ENCODE measurements at regions not wholly inside any gene's neighbourhood (a gene's known extent, or its start where the extent isn't known, plus 50 kb on each side); places are given as distances from the start of the nearest gene placed in this dataset.

GRCh38 chr21:27739187-27739586, 772.3 kb upstream of the ADAMTS5 start:
- no peak for TF ChIP-seq CTCF (IDR thresholded peaks at IDR 0.05; ENCODE audit: insufficient read depth, low read length, severe bottlenecking)
- H3K36me3 ChIP-seq (ENCODE audit: control insufficient read depth, insufficient read depth, low read length) = no peaks in the 10 kb centered on the region
- H3K27me3 ChIP-seq (ENCODE audit: control insufficient read depth, insufficient read depth, low read length) = no peaks in the 10 kb centered on the region
- FAIRE-seq (no peak), DNase-seq (ENCODE audit: low read depth) (no peak)
- no peak overlapping the region for H3K4me3 ChIP-seq (ENCODE audit: low read depth, low read length)

- TF ChIP-seq CTCF (IDR thresholded peaks at IDR 0.05; ENCODE audit: insufficient read depth, low read length, severe bottlenecking) = no peak
- Histone ChIP-seq H3K4me3 (ENCODE audit: low read depth, low read length) (no peak overlapping the region), H3K36me3 (ENCODE audit: control insufficient read depth, insufficient read depth, low read length) (no peaks in the 10 kb centered on the region), H3K27me3 (ENCODE audit: control insufficient read depth, insufficient read depth, low read length) (no peaks in the 10 kb centered on the region)
- FAIRE-seq = no peak
- no peak for DNase-seq (ENCODE audit: low read depth)
Measured at GRCh38 chr21:27735699-27736098, 768.8 kb upstream of the ADAMTS5 start.

- Histone ChIP-seq H3K4me3 (ENCODE audit: low read depth, low read length) (no peak overlapping the region), H3K36me3 (ENCODE audit: control insufficient read depth, insufficient read depth, low read length) (no peaks in the 10 kb centered on the region), H3K27me3 (ENCODE audit: control insufficient read depth, insufficient read depth, low read length) (no peaks in the 10 kb centered on the region)
- no peak for FAIRE-seq
- DNase-seq (ENCODE audit: low read depth) = peak; percentile 38
- no peak for TF ChIP-seq CTCF (IDR thresholded peaks at IDR 0.05; ENCODE audit: insufficient read depth, low read length, severe bottlenecking)
Measured at GRCh38 chr21:27734146-27734545, 767.3 kb upstream of the ADAMTS5 start.

DNA sequence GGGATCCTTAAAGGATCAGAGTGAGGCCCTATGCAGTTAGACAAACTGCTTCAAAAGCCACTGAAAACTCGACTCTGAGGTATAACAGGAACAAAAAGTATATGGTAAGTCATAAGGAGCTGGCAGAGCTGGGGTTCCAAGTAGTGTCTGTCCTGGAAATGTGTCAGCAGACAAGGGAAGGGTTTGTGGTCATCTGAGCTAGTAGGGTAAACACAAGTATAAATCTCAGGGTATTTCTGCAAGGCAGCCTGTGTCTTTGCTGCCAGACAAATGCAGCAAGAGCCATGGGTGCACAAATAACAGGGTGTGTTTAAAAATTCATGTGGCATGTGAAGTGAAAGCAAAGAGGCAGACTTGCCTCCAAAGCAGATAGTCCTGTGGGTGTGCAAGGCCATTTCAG, 759.0 kb upstream of the ADAMTS5 start:
- no peak for FAIRE-seq

DNA sequence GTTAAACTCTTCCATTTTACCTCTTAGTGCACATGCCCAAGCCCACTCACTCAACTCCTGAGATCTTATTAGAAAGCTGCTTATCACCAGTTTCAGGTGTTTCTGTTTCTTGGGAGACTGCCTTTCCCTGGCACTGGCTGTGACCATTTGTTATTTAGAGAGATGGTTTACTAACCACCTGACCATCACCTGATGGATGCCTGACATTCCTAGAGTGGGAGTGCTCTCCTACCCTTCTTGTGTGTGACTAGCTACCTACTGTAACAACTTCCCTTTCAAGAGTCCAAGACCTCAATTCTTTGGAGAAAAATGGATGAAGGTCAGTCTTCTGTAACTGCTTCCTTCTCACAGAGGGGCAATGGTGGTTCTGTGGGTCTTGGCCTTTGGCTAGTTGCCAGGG, 755.2 kb upstream of the ADAMTS5 start:
- FAIRE-seq (no peak), DNase-seq (ENCODE audit: low read depth) (peak; percentile 34)
- no peak for TF ChIP-seq CTCF (IDR thresholded peaks at IDR 0.05; ENCODE audit: insufficient read depth, low read length, severe bottlenecking)
- Histone ChIP-seq H3K36me3 (ENCODE audit: control insufficient read depth, insufficient read depth, low read length) (no peaks in the 10 kb centered on the region), H3K27me3 (ENCODE audit: control insufficient read depth, insufficient read depth, low read length) (no peaks in the 10 kb centered on the region), H3K4me3 (ENCODE audit: low read depth, low read length) (no peak overlapping the region)

More for the DNA sequence above, 759.0 kb upstream of the ADAMTS5 start:
- no peak for TF ChIP-seq CTCF (IDR thresholded peaks at IDR 0.05; ENCODE audit: insufficient read depth, low read length, severe bottlenecking)
- Histone ChIP-seq H3K4me3 (ENCODE audit: low read depth, low read length) (no peak overlapping the region), H3K36me3 (ENCODE audit: control insufficient read depth, insufficient read depth, low read length) (no peaks in the 10 kb centered on the region), H3K27me3 (ENCODE audit: control insufficient read depth, insufficient read depth, low read length) (no peaks in the 10 kb centered on the region)
- no peak for DNase-seq (ENCODE audit: low read depth)

DNA sequence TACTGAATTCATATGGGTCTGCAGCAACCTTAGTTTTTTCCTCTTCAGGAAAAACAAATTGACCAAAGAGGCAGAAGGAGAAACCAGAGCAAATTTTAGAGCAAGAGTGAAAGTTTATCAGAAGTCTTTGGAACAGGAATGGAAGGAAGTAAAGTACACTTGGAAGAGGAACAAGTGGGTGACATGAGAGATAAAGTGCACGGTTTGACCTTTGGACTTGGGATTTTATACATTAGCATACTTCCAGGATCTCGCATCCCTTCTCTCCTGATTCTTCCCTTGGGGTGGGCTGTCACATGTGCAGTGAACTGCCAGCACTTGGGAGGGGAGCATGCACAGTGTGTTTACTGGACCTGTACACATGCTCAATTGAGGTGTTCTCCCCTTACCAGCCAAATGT, 754.8 kb upstream of the ADAMTS5 start:
- Histone ChIP-seq H3K27me3 (ENCODE audit: control insufficient read depth, insufficient read depth, low read length) (no peaks in the 10 kb centered on the region), H3K36me3 (ENCODE audit: control insufficient read depth, insufficient read depth, low read length) (no peaks in the 10 kb centered on the region), H3K4me3 (ENCODE audit: low read depth, low read length) (no peak overlapping the region)
- no peak for TF ChIP-seq CTCF (IDR thresholded peaks at IDR 0.05; ENCODE audit: insufficient read depth, low read length, severe bottlenecking)
- DNase-seq (ENCODE audit: low read depth) = no peak
- FAIRE-seq = peak; percentile 18
